HG03039 (cell line): ENCODE measurements at regions not wholly inside any gene's neighbourhood (a gene's known extent, or its start where the extent isn't known, plus 50 kb on each side); places are given as distances from the start of the nearest gene placed in this dataset.
"Not testable (repeated sequence)": the region's sequence is repeated elsewhere in the genome, so short reads cannot be mapped to it uniquely, and the experiment has no call there.

Source experiments
- ATAC-seq: cut with Tn5 transposase; IDR thresholded peaks from one replicate; pipeline ENCODE4 v1.9.1; 2021; ENCODE audit warnings: mild to moderate bottlenecking, moderate library complexity; ENCODE audit not compliant: unreplicated experiment

DNA sequence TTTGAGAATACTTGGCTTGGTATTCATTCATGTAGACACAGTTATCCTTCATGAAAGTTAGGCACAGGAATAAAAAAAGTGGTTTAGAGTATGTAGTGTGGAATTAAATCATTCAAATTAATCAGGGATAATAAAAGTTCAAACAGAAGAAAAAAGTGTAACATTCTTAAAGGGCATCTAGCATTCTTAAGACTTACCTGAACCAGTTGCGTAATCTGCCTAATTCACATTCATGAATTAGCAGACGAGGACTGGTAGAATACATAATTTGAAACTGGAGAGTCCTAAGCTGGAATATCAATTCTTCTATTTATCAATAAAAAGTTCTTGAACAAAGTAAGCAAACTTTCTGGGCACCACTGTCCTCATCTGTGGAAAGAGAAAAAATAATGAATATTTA lies 157.0 kb upstream of the DEPDC1 start:
- no peak for ATAC-seq

DNA sequence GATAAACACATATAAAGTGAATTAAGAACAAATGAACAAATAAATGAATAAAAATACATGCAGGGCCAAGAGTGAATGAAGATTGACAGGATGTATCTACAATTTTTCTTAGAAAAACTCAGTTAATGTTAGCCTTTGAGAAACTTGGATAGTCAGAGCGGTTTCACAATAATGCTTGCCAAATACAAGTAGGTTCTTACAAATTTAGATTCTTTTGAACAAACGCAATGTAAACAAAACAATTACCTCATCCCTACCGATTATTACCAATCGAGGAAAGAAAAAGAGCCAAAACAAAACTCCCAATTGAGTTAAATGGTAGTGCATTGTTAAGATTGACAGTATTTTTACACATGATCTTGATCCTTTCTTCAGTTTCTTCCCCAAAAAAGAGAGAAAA lies 176.9 kb upstream of the DEPDC1 start:
- no peak for ATAC-seq

DNA sequence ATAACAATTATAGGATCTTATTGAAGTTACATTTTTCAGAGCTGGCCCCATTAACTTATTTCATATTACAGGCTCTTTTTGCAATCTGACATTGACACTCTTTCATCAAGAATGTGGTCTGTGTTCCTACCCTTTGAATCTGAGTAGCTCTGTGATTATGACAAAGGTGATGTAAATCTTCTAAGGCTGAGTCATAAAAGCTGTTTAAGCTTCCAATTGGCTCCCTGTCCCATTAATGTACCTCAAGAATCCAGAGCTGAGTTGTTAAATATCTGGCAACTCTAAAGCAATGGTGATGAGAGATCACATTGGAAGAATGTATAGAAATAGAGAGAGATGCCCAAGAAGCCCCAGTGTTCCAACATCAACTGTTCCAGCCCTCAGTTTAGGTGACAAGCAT lies 178.5 kb upstream of the DEPDC1 start:
- no peak for ATAC-seq

DNA sequence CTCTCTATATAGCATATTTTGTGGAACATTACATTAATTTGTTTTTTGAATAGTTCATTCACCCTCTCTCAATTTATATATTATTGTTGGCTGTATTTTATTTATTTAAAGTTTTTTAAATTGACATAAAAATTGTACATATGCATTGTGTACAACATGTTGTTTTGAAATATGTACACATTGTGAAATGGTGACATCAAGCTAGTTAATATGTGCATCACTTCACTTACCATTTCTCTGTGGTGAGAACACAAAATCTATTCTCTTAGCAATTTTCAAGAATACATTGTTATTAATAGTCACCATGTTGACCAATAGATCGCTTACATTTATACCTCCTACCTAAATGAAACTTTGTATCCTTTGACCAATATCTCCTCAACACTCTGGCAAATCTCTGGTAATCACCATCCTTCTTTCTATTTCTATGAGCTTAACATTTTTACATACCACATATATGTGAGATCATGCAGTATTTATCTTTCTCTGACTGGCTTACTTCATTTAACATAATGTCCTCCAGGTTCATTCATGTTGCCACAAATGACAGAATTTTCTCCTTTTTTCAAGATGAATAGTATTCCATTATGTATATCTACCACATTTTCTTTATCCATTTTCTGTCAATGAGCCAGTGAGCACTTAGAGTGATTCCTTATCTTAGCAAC lies 180.9 kb upstream of the DEPDC1 start:
- no peak for ATAC-seq

DNA sequence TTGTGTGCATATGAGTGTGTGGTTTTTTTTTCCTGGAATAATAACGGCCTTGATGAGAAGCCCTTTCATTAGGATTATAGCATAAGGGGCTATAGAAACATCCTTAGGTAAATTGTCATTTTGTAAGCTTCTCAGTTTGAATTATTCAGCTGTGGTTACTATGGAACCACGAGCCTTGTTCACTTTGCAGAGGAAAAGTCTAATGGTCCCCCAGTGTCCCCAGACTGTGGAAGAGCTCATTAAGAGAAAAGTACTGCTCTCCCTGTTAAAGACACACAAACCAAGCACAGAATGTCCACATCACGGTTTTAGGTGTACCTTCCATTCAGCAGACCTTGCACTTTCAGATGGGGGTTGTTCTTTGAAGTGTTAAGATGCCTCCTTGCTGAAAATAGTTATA lies 199.3 kb upstream of the DEPDC1 start:
- no peak for ATAC-seq

DNA sequence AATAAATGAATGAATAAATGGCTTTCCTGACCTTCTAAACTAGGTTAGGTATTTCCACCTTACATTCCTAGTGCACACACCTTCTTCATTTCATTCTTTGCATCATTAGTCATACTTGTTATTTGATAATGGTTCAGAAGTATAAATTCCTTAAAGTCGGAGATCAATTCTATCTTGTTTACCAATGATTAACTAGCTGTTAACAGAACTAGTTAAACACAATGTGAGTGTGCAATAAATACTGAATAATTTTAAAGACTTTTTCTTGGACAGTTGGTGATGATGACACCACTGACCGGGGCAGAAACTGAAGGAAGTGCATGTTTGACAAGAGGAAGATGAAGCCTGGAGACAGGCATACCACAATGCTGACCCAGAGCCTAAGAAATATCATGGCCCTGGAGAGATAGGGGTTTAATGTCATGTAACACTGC lies 207.1 kb upstream of the DEPDC1 start:
- no peak for ATAC-seq

DNA sequence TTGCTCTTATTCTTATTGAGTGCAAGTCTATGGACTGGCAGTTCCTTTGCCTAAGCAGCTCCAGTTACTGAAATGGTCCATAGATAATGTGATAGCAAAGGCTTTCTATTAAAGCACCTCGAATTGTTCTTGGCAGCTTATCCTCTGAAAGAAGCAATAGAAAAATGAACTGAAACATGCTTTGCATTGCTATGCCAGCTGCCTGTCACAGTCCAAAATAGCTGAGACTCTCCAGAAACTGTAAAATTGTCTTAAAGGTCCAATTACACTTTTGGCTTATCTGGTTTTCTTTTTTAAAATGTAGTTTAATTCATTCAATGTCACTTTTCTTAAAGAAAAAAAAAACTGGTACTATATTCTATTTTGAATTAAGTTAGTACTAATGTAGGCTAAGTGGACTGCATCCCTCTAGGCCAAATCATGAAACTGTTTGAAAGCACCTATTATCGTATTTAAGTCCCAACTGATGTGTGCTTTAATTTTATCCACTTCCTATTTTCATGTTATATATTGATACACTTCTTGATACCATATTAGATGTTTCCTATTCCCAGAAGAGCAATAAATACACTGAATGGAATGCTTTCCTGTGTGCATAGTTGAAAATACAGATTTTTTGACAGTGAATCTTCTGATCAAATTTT lies 208.0 kb upstream of the DEPDC1 start:
- no peak for ATAC-seq

DNA sequence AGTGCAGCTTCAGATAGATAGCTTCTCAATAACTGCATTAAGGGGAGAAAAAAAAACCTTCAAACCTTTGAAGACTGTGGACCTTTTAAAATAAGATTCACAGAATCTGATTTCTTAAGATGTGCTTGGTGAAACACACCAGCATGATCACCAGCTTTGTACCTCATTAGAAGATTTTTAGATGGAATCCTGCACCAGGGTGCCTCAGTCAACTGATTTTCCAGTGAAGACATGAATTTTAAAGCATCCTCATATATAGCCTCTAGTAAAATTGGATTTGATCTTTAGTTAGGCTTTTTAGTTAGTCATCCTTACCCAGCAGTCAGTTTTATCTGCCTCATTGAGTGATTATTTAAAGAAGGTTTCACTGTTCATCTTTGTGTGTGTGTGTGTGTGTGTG lies 208.6 kb upstream of the DEPDC1 start:
- no peak for ATAC-seq

DNA sequence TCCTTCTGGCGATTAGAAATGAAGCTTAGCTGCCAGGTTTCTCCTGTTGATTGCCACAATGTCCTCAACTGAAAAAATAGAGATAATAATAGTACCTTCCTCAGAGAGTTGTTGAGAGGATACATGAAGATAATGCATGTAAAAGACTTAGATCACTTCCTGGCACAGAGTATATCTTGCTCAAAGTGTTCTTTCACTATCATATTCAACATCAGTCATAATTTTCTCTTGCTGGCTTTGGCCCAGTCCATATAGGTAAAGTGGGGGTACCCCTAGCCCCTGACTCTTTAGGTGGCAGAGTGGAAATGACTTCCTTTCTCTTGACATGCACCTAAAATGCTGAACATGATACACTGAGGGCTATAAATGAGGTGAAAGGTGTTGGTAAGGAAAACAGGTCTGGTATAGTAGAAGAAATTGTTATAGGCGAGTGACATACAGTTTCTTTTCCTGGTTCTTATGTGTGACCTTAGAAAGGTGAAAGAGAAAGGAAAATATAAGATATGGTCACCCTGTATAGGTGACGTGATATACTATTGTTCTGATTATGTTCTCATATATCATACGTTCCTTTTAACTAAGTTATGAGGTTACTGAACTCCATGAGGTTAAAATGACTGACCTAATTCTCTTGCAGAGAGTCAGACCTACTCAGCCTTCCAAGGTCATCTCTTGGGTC lies 209.9 kb upstream of the DEPDC1 start:
- ATAC-seq, result no peak

DNA sequence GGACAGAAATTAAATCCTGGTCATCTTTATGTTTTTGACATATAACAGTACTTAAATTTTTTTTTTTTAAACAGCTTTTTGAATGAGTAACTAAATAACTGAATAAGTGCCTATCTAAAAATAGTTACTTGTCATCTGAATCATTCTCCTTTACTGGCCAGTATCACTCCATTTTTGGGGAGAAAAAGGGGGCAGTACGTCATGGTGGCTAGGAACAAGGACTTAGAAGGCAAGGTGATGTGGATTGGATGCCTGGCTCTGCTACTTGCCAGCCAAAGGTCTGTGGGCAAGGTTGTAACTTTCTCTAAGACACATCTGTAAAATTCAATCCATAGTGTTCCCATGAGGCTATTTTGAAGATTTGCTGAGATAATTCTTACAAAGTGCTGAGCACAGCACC lies 220.4 kb upstream of the DEPDC1 start:
- ATAC-seq, result no peak

DNA sequence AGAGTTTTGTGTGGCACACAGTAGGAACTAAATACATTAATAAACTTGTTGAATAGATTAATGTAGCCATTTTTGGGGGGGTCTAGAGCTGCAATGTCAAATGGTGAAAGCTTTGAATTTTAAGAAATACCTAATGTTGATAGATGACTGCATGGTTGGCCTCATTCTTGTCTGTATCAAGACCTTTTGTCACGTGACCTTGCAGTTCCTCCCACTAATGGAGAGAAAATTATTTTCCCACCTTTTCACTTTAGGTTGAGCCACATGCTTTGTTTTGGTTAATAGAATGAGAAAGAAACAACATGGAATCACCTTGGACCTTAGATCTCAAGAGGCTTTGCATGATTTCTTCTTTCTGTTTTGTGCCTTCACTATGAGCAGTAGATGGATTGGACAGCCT lies 223.6 kb upstream of the DEPDC1 start:
- ATAC-seq, result no peak

DNA sequence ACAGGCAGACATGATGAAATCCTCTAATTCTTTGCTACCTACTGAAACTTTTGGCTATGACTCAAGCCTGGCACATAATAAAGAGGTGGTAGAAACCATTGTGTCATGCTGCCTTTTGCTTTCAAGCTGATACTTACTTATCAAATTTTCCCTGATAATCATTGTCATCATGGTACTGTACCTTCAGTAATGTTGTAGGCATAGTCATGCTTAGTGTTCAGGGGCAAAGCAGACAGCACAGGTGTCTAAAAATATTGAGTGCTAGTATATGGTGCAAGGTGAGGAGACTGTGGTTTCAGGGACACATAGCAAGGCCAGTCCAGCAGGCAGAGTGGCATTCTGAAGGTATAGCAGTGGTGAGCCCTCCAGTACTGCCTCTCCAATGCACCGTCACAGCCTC lies 226.9 kb upstream of the DEPDC1 start:
- ATAC-seq, result no peak

DNA sequence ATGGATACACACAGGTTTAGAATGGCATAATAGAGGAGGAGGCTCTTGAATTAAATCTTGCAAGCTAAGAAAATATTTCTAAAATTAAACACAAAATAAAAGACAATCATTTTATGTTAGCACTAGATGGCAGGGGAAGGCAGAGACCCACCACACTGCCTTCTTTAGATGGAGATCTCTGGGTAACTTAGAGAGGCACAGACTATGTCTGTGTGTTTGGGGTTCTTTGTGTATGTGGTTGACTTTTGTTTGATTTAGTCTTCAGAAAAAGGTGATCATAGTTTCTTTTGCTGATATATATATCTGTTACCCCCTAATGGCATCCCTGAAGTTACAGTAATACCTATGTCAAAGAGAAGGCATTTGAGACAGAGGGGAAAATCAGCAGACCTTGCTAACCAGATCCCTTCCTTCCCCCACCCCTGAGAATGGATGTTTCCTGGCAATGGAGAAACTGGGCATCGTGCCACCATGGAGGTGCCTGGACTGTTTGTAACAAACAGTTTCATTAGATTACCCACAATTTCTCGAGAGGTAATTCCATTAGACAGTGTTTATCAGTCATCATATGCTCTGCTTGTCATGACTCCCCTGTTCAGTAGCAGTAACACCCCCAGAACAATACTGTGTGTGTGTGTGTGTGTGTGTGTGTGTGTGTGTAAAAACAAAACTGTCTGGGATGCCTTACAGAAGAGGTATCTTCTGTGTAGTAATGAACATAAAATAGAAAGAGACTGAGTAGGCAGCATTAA lies 228.3 kb upstream of the DEPDC1 start:
- ATAC-seq, result no peak

DNA sequence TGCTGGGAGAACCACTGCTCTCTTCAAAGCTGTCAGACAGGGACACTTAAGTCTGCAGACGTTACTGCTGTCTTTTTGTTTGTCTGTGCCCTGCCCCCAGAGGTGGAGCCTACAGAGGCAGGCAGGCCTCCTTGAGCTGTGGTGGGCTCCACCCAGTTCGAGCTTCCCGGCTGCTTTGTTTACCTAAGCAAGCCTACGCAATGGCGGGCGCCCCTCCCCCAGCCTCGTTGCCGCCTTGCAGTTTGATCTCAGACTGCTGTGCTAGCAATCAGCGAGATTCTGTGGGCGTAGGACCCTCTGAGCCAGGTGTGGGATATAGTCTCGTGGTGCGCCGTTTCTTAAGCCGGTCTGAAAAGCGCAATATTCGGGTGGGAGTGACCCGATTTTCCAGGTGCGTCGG lies 242.6 kb upstream of the DEPDC1 start:
- not testable (repeated sequence) for ATAC-seq

DNA sequence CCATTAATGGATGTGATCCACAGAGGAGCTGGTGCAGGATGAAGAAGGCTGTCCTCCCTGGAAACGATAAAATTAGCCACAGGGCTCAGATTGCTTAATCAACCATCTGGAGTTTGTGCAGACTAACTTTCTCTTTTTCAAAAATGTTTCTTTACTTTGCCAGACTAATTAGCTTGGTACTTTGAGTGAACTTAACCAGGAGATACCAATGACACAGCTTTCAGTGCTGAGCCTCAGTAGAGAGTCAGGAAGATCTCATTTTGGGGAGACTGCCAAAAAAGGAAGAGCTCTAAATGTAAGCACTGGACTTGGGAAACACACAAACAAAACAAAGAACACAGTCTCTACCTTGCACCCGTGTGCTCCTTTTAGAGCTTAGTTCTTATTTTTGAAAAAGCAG lies 248.1 kb upstream of the DEPDC1 start:
- ATAC-seq, result no peak

DNA sequence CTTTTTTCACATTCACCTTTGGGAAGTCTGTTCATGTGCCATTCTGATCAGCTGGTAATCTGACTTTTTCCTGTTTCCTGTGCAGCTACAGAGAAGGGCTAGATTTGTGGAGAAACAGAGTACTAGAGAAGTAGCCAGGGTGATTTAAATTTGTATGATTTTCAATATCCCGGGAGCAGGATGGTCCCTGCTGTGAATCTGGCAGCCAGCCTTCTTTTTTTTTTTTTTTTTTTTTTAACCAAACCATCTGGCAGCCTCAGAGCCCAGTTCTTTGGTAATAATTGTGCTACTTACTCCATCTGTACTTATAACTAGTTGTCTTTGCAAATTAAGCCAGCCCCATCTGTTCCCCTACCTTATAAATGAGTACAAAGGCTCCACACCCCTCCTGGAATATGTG lies 248.6 kb upstream of the DEPDC1 start:
- no peak for ATAC-seq

DNA sequence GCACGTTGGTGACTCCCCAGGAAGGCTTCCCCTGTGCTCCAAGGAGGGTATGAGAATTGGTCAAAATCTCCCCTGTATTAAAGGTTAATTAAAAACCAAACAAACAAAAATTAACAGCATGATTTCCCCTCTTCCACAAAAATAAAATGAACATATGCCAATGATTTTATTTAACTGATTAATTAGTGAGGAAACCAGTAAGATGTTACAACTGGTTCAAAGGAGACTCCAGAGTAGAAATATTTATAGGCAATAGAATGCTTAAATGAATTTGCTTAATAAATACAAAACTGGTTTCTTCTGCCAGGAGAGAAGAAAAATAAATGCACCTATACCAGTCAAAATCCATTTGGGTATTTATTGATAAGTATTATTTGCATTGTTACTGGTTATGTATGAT lies 249.5 kb upstream of the DEPDC1 start:
- no peak for ATAC-seq

DNA sequence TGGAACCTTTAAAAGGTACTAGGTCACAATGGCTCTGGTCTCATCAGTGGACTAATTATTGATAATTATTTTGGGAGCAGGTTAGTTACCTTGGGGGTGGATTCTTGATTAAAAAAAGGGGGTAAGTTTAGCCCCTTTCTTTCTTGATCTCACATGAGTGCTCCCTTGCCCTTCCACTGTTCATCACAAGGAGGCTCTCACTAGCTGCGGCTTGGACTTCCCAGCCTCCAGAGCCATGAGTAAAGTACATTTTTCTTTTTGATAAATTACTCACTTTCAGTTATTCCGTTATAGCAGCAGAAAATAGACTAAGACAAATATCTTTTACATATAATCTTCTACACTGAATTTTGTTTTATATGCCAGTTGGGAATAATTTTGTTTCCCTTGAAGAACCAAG lies 254.8 kb upstream of the DEPDC1 start:
- no peak for ATAC-seq

DNA sequence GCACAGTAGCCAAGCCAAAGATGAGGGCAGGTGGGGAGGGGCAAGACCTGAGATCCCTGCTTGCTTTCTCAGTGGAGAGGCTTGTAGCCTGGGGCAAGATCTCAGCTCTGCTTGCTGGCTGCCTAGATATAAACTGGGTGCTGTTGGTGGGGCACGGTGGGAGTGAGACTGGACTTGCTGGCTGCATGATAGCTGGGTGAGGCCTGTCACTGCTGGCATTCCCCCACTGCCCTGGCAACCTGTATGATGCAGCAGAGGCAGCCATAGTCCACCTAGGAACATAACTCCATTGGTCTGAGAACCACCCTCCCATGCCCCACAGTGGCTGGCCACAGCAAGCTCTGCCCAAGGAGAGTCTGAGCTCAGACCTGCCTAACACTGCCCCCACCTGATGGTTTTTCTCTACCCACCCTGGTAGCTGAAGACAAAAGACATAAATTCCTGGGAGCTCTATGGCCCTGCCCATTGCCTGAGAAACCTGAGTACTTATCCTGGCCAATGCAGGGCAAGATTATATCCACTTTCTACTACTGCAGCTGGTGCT lies 261.9 kb upstream of the DEPDC1 start:
- ATAC-seq, result no peak

DNA sequence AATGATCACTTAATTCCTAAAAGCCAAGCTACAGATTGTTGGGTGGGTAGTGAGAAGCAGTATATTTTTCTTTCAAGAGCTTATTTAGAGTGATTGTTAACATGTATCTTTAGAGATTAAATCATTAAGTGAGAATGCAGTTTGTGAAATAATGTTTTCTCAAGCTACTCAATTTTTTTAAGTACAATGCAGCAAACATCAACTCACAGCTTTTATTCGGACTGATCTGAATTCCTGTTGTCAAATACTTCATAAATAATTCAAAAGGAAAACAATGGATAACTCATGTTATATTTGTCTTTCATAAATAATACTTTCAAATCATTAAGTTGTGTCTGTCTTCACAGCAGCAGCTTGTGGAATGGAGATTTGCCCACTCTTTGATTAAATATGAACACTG lies 271.1 kb upstream of the DEPDC1 start:
- no peak for ATAC-seq

DNA sequence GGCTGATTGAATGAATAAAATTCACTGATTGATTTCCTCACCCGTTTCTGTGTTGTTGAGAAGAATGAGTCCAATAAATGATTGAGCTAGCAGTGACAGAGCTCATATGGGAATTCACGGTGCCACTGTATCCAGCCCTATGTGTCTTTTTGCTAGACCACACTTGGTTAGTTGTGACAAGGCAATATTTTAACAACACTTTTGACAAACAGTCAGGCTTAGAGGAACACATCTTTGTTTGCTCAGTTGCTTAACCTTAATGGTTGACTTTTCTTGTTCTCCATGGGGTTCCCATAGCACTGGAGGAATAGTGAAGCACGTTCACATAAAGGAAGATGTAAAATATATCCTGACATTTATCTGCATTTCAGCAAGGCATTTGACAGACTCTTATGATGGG lies 273.9 kb upstream of the DEPDC1 start:
- no peak for ATAC-seq
